ENCODE measurements at regions not wholly inside any gene's neighbourhood (a gene's known extent, or its start where the extent isn't known, plus 50 kb on each side); places are given as distances from the start of the nearest gene placed in this dataset.

- Histone ChIP-seq H3K27ac (no peak overlapping the region), H3K4me1 (peaks cover 0 to 7% (median 4%) of the 10 kb centered on the region in 4 donors), H3K9me3 (no peaks in the 10 kb centered on the region), H3K4me3 (no peak overlapping the region), H3K27me3 (peaks cover 0 to 27% (median 0%) of the 10 kb centered on the region in 3 donors), H3K36me3 (no peaks in the 10 kb centered on the region)
- 20 to 37% methylated on average over 10 of the region's 10 CpGs for WGBS, 2 donors
- no peak for TF ChIP-seq EP300 (IDR thresholded peaks at IDR 0.05)
- peak in 1 of 4 donors; percentile 24 for TF ChIP-seq POLR2AphosphoS5 (IDR thresholded peaks at IDR 0.05)
- no peak for DNase-seq
- intact Hi-C loops (cut with DNase I) = no loop called here
Observed at GRCh38 chr10:128274938-128275337, 148.7 kb upstream of the MKI67 start.

DNA sequence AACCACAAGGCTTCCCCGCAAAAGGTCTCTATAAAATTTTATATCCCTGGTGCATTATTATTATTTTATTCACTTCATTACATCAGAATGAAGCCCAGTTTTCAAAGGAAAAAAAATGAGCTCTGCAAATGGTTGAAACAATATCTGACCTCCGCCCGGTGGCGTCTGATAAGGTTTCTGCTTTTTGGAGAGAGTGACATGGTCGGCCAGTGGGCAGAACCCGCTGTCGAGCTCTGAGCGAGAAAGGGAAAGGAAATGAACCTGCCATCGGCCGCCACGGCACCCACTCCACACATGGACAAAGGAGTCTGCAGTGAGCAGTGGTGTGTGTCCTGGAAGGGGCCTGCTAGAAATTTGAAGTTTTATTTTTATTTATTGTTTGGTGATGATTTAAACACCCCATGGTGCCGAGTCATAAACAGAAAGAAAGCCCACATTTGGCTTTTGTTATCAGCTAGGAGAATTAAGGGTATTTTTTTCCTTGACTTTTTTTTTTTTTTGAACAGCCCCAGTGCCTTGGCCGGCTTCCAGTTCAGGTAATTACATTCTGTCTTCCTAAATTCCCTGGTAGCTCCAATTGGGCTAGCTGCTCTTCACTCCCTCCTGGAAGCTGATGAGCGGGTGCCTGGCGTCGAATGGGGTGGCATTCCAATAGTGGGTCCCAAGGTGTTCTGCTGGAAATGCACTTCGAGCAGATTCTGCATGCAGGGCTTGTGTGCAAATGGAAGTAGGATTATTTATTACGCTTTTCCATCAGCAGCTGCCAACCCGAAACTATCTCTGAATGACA is 149.4 kb upstream of the MKI67 start:
- peaks cover 0 to 7% (median 4%) of the 10 kb centered on the region in 4 donors for H3K4me1 ChIP-seq
- WGBS, 2 donors = 61 to 66% methylated on average over 19 of the region's 19 CpGs
- no peaks in the 10 kb centered on the region for H3K9me3 ChIP-seq
- no peak overlapping the region for H3K27ac ChIP-seq
- H3K27me3 ChIP-seq = peaks cover 0 to 28% (median 0%) of the 10 kb centered on the region in 3 donors
- H3K4me3 ChIP-seq = no peak overlapping the region
- no peak for DNase-seq
- H3K36me3 ChIP-seq = no peaks in the 10 kb centered on the region
- TF ChIP-seq, protein P1, sequence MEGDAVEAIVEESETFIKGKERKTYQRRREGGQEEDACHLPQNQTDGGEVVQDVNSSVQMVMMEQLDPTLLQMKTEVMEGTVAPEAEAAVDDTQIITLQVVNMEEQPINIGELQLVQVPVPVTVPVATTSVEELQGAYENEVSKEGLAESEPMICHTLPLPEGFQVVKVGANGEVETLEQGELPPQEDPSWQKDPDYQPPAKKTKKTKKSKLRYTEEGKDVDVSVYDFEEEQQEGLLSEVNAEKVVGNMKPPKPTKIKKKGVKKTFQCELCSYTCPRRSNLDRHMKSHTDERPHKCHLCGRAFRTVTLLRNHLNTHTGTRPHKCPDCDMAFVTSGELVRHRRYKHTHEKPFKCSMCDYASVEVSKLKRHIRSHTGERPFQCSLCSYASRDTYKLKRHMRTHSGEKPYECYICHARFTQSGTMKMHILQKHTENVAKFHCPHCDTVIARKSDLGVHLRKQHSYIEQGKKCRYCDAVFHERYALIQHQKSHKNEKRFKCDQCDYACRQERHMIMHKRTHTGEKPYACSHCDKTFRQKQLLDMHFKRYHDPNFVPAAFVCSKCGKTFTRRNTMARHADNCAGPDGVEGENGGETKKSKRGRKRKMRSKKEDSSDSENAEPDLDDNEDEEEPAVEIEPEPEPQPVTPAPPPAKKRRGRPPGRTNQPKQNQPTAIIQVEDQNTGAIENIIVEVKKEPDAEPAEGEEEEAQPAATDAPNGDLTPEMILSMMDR (IDR thresholded peaks at IDR 0.05) = no peak
- no peak for TF ChIP-seq EP300 (IDR thresholded peaks at IDR 0.05)
- TF ChIP-seq POLR2A (IDR thresholded peaks at IDR 0.05) = no peak
- TF ChIP-seq POLR2AphosphoS5 (IDR thresholded peaks at IDR 0.05) = no peak
- intact Hi-C loops (cut with DNase I) = no loop called here

- Histone ChIP-seq H3K4me3 (no peak overlapping the region), H3K9me3 (no peaks in the 10 kb centered on the region), H3K27ac (no peak overlapping the region), H3K27me3 (peaks cover 0 to 28% (median 0%) of the 10 kb centered on the region in 3 donors), H3K4me1 (peaks cover 0 to 7% (median 4%) of the 10 kb centered on the region in 4 donors), H3K36me3 (no peaks in the 10 kb centered on the region)
- TF ChIP-seq POLR2AphosphoS5 (IDR thresholded peaks at IDR 0.05) = no peak
- TF ChIP-seq, protein P1 (IDR thresholded peaks at IDR 0.05) = no peak
- no peak for TF ChIP-seq POLR2A (IDR thresholded peaks at IDR 0.05)
- TF ChIP-seq EP300 (IDR thresholded peaks at IDR 0.05) = no peak
- intact Hi-C loops (cut with DNase I) = no loop called here
- no peak for DNase-seq
- 55 to 63% methylated on average over 8 of the region's 8 CpGs for WGBS, 2 donors
Observed at GRCh38 chr10:128277267-128277840, 151.1 kb upstream of the MKI67 start.

GRCh38 chr10:128278362-128278761 is 152.1 kb upstream of the MKI67 start:
- 37 to 46% methylated on average over 7 of the region's 7 CpGs for WGBS, 2 donors
- intact Hi-C loops (cut with DNase I) = no loop called here
- no peak overlapping the region for H3K4me3 ChIP-seq
- no peak for DNase-seq
- H3K27ac ChIP-seq = no peak overlapping the region
- peaks cover 0 to 7% (median 4%) of the 10 kb centered on the region in 4 donors for H3K4me1 ChIP-seq
- TF ChIP-seq, protein P1 (IDR thresholded peaks at IDR 0.05) = no peak
- TF ChIP-seq EP300 (IDR thresholded peaks at IDR 0.05) = no peak
- no peak for TF ChIP-seq POLR2AphosphoS5 (IDR thresholded peaks at IDR 0.05)
- TF ChIP-seq POLR2A (IDR thresholded peaks at IDR 0.05) = no peak
- H3K36me3 ChIP-seq = no peaks in the 10 kb centered on the region
- H3K27me3 ChIP-seq = peaks cover 0 to 28% (median 0%) of the 10 kb centered on the region in 3 donors
- no peaks in the 10 kb centered on the region for H3K9me3 ChIP-seq

DNA sequence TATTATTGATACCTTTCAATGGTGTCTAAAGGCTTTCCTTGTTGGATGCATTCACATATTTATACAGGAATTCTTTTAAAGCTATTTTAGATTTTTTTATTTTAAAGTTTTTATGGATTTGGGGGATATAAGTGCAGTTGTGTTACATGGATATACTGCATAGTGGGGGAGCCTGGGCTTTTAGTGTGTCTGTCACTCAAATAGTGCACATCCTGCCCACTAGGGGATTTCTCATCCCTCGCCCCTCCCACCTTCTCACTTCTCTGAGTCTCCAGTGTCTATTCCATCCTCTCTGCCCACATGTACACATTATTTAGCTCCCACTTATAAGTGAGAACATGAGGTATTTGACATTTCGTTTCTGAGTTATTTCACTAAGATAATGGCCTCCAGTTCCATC is 154.0 kb upstream of the MKI67 start:
- intact Hi-C loops (cut with DNase I) = no loop called here
- peaks cover 0 to 39% (median 0%) of the 10 kb centered on the region in 3 donors for H3K27me3 ChIP-seq

More for the DNA sequence above, 154.0 kb upstream of the MKI67 start:
- DNase-seq = no peak
- TF ChIP-seq EP300 (IDR thresholded peaks at IDR 0.05) = no peak
- no peak for TF ChIP-seq POLR2AphosphoS5 (IDR thresholded peaks at IDR 0.05)
- TF ChIP-seq POLR2A (IDR thresholded peaks at IDR 0.05) = no peak
- TF ChIP-seq, protein P1 (IDR thresholded peaks at IDR 0.05) = no peak
- Histone ChIP-seq H3K4me3 (no peak overlapping the region), H3K4me1 (peaks cover 0 to 1% (median under 1%) of the 10 kb centered on the region in 4 donors), H3K27ac (no peak overlapping the region), H3K9me3 (no peaks in the 10 kb centered on the region), H3K36me3 (no peaks in the 10 kb centered on the region)
- WGBS, 2 donors = 64 to 76% methylated on average over 2 of the region's 2 CpGs

Measured in sigmoid colon (tissue), 6 donors.